Endodermal cell (in vitro differentiated cells): ENCODE measurements at regions not wholly inside any gene's neighbourhood (a gene's known extent, or its start where the extent isn't known, plus 50 kb on each side); places are given as distances from the start of the nearest gene placed in this dataset.

Source experiments
- DNase-seq: peaks from one replicate; pipeline ENCODE4 v3.0.0-alpha.2; 2017
- H3K27ac ChIP-seq: 2 replicates; pipeline ENCODE4 v1.5.1; 2013; ENCODE audit warnings: mild to moderate bottlenecking, low read depth, low read length, moderate library complexity
- H3K27me3 ChIP-seq: 2 replicates; pipeline ENCODE4 v1.6.1; 2013; ENCODE audit warnings: mild to moderate bottlenecking, low read length, moderate library complexity; ENCODE audit not compliant: insufficient read depth, control insufficient read depth, poor library complexity, severe bottlenecking
- H3K36me3 ChIP-seq: 2 replicates; pipeline ENCODE4 v1.7.0; 2013; ENCODE audit warnings: mild to moderate bottlenecking, low read length, moderate library complexity; ENCODE audit not compliant: control insufficient read depth, insufficient read depth
- H3K4me1 ChIP-seq: one replicate; pipeline ENCODE4 v1.7.0; 2013; ENCODE audit warnings: low read length; ENCODE audit not compliant: control insufficient read depth, insufficient read depth
- H3K4me3 ChIP-seq: 2 replicates; pipeline ENCODE4 v1.5.1; 2013; ENCODE audit warnings: mild to moderate bottlenecking, low read length, moderate library complexity
- H3K9ac ChIP-seq: 2 replicates; pipeline ENCODE4 v1.6.1; 2013; ENCODE audit warnings: mild to moderate bottlenecking, low read length, moderate library complexity; ENCODE audit not compliant: poor library complexity, severe bottlenecking; ENCODE audit errors: extremely low read depth
- H3K9me3 ChIP-seq: 2 replicates; pipeline ENCODE4 v1.6.1; 2013; ENCODE audit warnings: mild to moderate bottlenecking, low read length, moderate library complexity; ENCODE audit not compliant: control insufficient read depth
- H3K27ac Mint-ChIP-seq: 2 replicates; pipeline ENCODE4 v1.8.0; 2020; ENCODE audit warnings: mixed read lengths
- H3K27me3 Mint-ChIP-seq: 2 replicates; pipeline ENCODE4 v1.8.0; 2021; ENCODE audit warnings: mild to moderate bottlenecking, mixed read lengths; ENCODE audit not compliant: insufficient read depth
- H3K36me3 Mint-ChIP-seq: 2 replicates; pipeline ENCODE4 v1.8.0; 2020; ENCODE audit warnings: low read depth, mixed read lengths
- H3K4me1 Mint-ChIP-seq: 2 replicates; pipeline ENCODE4 v1.8.0; 2020; ENCODE audit warnings: mixed read lengths
- H3K4me3 Mint-ChIP-seq: 2 replicates; pipeline ENCODE4 v1.8.0; 2020; ENCODE audit warnings: mild to moderate bottlenecking, moderate library complexity, mixed read lengths
- H3K9me3 Mint-ChIP-seq: 2 replicates; pipeline ENCODE4 v1.8.0; 2020; ENCODE audit warnings: mild to moderate bottlenecking, mixed read lengths
- WGBS, 2 experiments: methylation state at CpG; one replicate each; pipeline versions ENCODE4 v1.1.5 to v1.1.7; 2013; ENCODE audit warnings: missing lambda C conversion rate in 2 of 2, mixed read lengths in 1 of 2; ENCODE audit not compliant: insufficient coverage in 1 of 2, insufficient read length in 1 of 2; 5-methylcytosine and 5-hydroxymethylcytosine counted together
- TF ChIP-seq, protein P1 (sequence below): fragments of 200-600 bp; sonication (generic); conservative IDR thresholded peaks from 2 replicates; pipeline ENCODE4 v1.5.0; 2021; ENCODE audit warnings: antibody characterized with exemption, mild to moderate bottlenecking

DNA sequence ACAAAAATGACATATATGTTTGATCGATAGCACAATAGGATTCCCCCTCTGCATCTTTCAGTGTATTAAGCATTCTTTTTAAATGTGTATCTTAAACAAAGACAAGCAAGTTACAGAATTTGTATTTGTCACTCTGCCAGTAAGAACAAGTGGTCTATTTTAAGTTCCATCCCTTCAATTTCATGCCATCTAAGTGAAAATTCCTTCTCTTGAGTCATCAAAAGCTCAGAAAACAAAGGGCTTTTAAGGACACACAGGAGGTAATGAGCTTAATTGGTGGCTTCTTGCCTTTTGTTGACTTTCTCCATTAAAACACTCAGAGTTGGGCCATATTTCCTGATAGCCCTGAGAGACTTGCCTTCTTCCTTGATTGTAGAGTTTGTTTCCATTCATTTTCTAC is 547.8 kb downstream of the TENT5A start:
- Mint-ChIP-seq H3K27ac (no peak overlapping the region), H3K27me3 (no peaks in the 10 kb centered on the region), H3K9me3 (peaks cover 27% of the 10 kb centered on the region), H3K4me1 (peaks cover 7% of the 10 kb centered on the region), H3K4me3 (no peak overlapping the region), H3K36me3 (no peaks in the 10 kb centered on the region)
- Histone ChIP-seq H3K4me3 (peak overlapping the region; percentile 0), H3K9ac (no peak overlapping the region), H3K27me3 (no peaks in the 10 kb centered on the region), H3K27ac (no peak overlapping the region), H3K9me3 (peaks cover 23% of the 10 kb centered on the region), H3K4me1 (peaks cover 3% of the 10 kb centered on the region), H3K36me3 (no peaks in the 10 kb centered on the region)
- TF ChIP-seq, protein P1, sequence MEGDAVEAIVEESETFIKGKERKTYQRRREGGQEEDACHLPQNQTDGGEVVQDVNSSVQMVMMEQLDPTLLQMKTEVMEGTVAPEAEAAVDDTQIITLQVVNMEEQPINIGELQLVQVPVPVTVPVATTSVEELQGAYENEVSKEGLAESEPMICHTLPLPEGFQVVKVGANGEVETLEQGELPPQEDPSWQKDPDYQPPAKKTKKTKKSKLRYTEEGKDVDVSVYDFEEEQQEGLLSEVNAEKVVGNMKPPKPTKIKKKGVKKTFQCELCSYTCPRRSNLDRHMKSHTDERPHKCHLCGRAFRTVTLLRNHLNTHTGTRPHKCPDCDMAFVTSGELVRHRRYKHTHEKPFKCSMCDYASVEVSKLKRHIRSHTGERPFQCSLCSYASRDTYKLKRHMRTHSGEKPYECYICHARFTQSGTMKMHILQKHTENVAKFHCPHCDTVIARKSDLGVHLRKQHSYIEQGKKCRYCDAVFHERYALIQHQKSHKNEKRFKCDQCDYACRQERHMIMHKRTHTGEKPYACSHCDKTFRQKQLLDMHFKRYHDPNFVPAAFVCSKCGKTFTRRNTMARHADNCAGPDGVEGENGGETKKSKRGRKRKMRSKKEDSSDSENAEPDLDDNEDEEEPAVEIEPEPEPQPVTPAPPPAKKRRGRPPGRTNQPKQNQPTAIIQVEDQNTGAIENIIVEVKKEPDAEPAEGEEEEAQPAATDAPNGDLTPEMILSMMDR, result no peak
- 100% methylated on average over 1 of the region's 1 CpG; no CpG with 5 or more reads in 1 of the 2 experiments for WGBS, 2 experiments
- no peak for DNase-seq

DNA sequence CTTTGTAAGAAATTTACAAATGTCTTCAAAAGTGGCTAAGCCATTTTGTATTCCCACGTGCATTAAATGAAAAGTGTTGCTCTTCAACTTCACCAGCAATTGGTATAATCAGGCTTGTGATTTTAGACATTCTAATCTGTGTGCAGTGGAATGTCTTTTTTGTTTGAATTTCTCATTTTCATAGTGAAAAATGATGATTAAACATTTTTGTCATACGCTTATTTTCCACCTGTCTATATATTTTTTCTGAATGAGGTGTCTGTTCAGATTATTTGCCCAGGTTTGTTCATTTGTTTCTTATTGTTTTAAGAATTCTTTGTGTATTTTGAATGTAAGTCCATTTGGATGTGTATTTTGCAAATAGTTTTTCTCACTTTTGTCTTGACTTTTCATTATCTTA is 558.1 kb downstream of the TENT5A start:
- Histone ChIP-seq H3K4me3 (no peak overlapping the region), H3K4me1 (no peaks in the 10 kb centered on the region), H3K27me3 (no peaks in the 10 kb centered on the region), H3K9me3 (no peaks in the 10 kb centered on the region), H3K9ac (no peak overlapping the region), H3K36me3 (no peaks in the 10 kb centered on the region), H3K27ac (no peak overlapping the region)
- Mint-ChIP-seq H3K27ac (no peak overlapping the region), H3K4me3 (no peak overlapping the region), H3K27me3 (peaks cover 5% of the 10 kb centered on the region), H3K36me3 (no peaks in the 10 kb centered on the region), H3K4me1 (no peaks in the 10 kb centered on the region), H3K9me3 (no peaks in the 10 kb centered on the region)
- TF ChIP-seq, protein P1, result no peak
- no peak for DNase-seq
- WGBS, 2 experiments, result 87 to 100% methylated on average over 1 to 2 of the region's 2 CpGs

DNA sequence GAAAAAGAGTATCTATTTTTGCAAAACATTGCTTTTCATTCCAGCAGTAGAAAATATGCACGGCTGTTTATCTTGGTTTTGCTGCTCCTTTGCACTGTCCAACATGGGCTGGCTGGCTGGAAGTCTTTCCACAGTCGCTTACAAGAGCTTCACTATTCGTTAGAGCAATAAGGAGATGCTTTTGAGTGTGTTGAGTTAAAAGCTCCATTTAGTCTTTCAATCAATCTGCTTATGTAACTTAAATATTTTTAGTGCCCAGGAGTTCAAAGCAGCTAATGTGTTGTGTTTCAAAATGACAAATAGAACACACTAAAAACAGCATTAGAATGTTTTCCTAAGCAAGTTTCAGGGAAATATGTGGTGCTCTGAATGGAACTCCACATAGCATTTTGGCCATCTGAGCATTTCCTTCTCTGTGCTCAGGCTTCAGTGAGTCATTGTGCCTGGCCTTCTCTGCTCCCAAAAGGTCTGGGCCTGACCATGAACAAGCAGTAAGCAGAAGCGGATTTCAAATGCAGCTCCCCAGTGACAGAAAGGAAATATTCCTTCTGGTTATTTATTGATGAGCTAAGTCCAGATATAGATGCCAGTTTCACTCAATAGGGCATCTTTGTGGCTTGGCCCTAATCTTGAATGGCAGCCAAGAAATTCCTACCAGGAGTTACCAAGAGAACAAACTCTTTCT is 580.3 kb downstream of the TENT5A start:
- Histone ChIP-seq H3K27ac (no peak overlapping the region), H3K4me1 (no peaks in the 10 kb centered on the region), H3K36me3 (no peaks in the 10 kb centered on the region), H3K9me3 (no peaks in the 10 kb centered on the region), H3K27me3 (no peaks in the 10 kb centered on the region), H3K4me3 (no peak overlapping the region), H3K9ac (no peak overlapping the region)
- WGBS, 2 experiments, result 95% methylated on average over 4 of the region's 4 CpGs; no CpG with 5 or more reads in 1 of the 2 experiments
- Mint-ChIP-seq H3K27me3 (no peaks in the 10 kb centered on the region), H3K36me3 (no peaks in the 10 kb centered on the region), H3K4me3 (no peak overlapping the region), H3K9me3 (no peaks in the 10 kb centered on the region), H3K4me1 (peaks cover 3% of the 10 kb centered on the region), H3K27ac (no peak overlapping the region)
- TF ChIP-seq, protein P1, result no peak
- DNase-seq, result no peak
